ENCODE measurements at regions not wholly inside any gene's neighbourhood (a gene's known extent, or its start where the extent isn't known, plus 50 kb on each side); places are given as distances from the start of the nearest gene placed in this dataset.

DNA sequence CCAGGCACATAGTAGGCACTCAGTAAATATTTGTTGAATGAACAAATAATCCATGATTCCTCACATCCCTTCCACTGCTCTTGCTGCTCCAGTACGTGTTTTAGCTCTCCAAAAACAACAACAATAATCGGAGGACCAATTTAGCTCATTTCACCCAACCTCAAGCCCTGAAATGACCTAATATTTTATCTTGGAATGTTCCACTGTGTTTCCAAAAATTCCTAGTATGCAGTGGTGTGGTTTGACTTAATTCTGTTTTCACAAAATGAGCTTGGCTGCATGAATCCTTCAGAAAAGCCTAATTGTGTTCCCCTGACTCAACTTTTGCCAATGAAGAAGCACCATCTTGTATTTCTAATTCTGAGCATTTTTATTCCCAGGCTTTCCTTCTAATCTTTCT is 168.0 kb upstream of the PHACTR1 start:
- no peak overlapping the region for H3K56ac ChIP-seq (replicated peaks; ENCODE audit: insufficient read length, low read depth, low read length)
- no peaks in the 10 kb centered on the region for H3K27me3 ChIP-seq (replicated peaks in 1 of 4; ENCODE audit: control insufficient read depth in 3 of 4, extremely low read depth in 1 of 4, insufficient read depth in 3 of 4, low read length in 3 of 4)
- H3K9ac ChIP-seq (replicated peaks in 1 of 4; ENCODE audit: extremely low read depth in 1 of 4, low read depth in 3 of 4, low read length in 3 of 4), result no peak overlapping the region
- H4K5ac ChIP-seq (ENCODE audit: insufficient read length, low read depth, low read length), result no peak overlapping the region
- no peak overlapping the region for H2BK120ac ChIP-seq (replicated peaks; ENCODE audit: low read depth, low read length)
- no peak overlapping the region for H2BK20ac ChIP-seq (ENCODE audit: low read length)
- no peaks in the 10 kb centered on the region for H4K20me1 ChIP-seq (replicated peaks in 1 of 2; ENCODE audit: control insufficient read depth in 1 of 2, insufficient read depth in 2 of 2, low read length in 2 of 2)
- H3K4ac ChIP-seq (replicated peaks; ENCODE audit: insufficient read length, low read depth, low read length), result no peak overlapping the region
- H3K4me1 ChIP-seq (replicated peaks in 1 of 4; ENCODE audit: control insufficient read depth in 3 of 4, insufficient read depth in 4 of 4, low read length in 3 of 4), result no peaks in the 10 kb centered on the region
- ChIA-PET POLR2A (ENCODE audit: partially characterized antibody) (no interaction called here), CTCF (ENCODE audit: partially characterized antibody) (interaction anchor here (1.6 kb wide), 1 partner anchor 260 kb away, joined by 5 read pairs; no protein-coding TSS in a partner anchor)
- no peak for DNase-seq (ENCODE audit: low read depth in 1 of 2, low spot score in 2 of 2)
- H3K4me3 ChIP-seq (ENCODE audit: extremely low read depth in 1 of 4, insufficient read depth in 2 of 4, low read depth in 3 of 4, low read length in 4 of 4), result no peak overlapping the region
- no peak overlapping the region for H3K23ac ChIP-seq (ENCODE audit: insufficient read length)
- no peak overlapping the region for H3K4me2 ChIP-seq (ENCODE audit: insufficient read depth in 1 of 2, low read depth in 2 of 2, low read length in 2 of 2)
- H3K79me1 ChIP-seq (ENCODE audit: low read depth, low read length), result no peaks in the 10 kb centered on the region
- no peak overlapping the region for H2BK15ac ChIP-seq (ENCODE audit: low read length)
- no peak overlapping the region for H2BK12ac ChIP-seq (ENCODE audit: low read depth, low read length)
- H3K14ac ChIP-seq (ENCODE audit: insufficient read length), result no peak overlapping the region
- FAIRE-seq, result no peak
- H2AFZ ChIP-seq (ENCODE audit: low read length), result no peak overlapping the region
- H3K79me2 ChIP-seq (ENCODE audit: control insufficient read depth in 1 of 2, insufficient read depth in 2 of 2, low read length in 2 of 2), result no peaks in the 10 kb centered on the region
- H4K8ac ChIP-seq (ENCODE audit: extremely low read depth, insufficient read depth, low read length), result no peak overlapping the region
- H3K9me3 ChIP-seq (ENCODE audit: insufficient read depth in 2 of 2, low read depth in 1 of 2, low read length in 1 of 2), result peaks cover 4 to 18% of the 10 kb centered on the region in 2 experiments; a peak in 2 of 4 replicates
- no peak overlapping the region for H2BK5ac ChIP-seq (ENCODE audit: low read depth, low read length)
- H3K18ac ChIP-seq (ENCODE audit: extremely low read depth, low read length), result no peak overlapping the region
- 89% methylated on average over 2 of the region's 2 CpGs; no CpG with 5 or more reads in 1 of the 2 experiments for WGBS, 2 experiments (ENCODE audit: extremely low coverage in 1 of 2, insufficient coverage in 1 of 2, insufficient read length in 1 of 2, insufficient replicate concordance in 2 of 2, low coverage in 1 of 2, low lambda C conversion rate in 2 of 2, missing lambda C conversion rate in 1 of 2)
- H3K23me2 ChIP-seq (ENCODE audit: low read depth, low read length), result no peaks in the 10 kb centered on the region
- no peak overlapping the region for H4K91ac ChIP-seq (replicated peaks; ENCODE audit: insufficient read length, low read length)
- H2AK5ac ChIP-seq (ENCODE audit: low read depth, low read length), result no peak overlapping the region
- no peak overlapping the region for H3K27ac ChIP-seq (ENCODE audit: low read depth, low read length)
- H3K36me3 ChIP-seq (ENCODE audit: control insufficient read depth in 2 of 4, insufficient read depth in 4 of 4, low read length in 3 of 4), result no peaks in the 10 kb centered on the region
- TF ChIP-seq GTF2F1 (IDR thresholded peaks at IDR 0.05; ENCODE audit: borderline replicate concordance, low read depth, low read length) (no peak), SAP30 (IDR thresholded peaks at IDR 0.05; ENCODE audit: insufficient read depth, insufficient replicate concordance, low read length) (no peak), BCL11A (IDR thresholded peaks at IDR 0.05; ENCODE audit: low read depth in 2 of 2, low read length in 2 of 2) (no peak), SUZ12 (IDR thresholded peaks at IDR 0.05; ENCODE audit: low read length) (no peak), HDAC2 (IDR thresholded peaks at IDR 0.05; ENCODE audit: borderline replicate concordance in 1 of 2, low read depth in 2 of 2, low read length in 2 of 2) (no peak), NANOG (IDR thresholded peaks at IDR 0.05; ENCODE audit: insufficient read depth, low read depth, low read length, poor library complexity, severe bottlenecking) (no peak)
- TF ChIP-seq, protein P1, sequence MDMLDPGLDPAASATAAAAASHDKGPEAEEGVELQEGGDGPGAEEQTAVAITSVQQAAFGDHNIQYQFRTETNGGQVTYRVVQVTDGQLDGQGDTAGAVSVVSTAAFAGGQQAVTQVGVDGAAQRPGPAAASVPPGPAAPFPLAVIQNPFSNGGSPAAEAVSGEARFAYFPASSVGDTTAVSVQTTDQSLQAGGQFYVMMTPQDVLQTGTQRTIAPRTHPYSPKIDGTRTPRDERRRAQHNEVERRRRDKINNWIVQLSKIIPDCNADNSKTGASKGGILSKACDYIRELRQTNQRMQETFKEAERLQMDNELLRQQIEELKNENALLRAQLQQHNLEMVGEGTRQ (IDR thresholded peaks at IDR 0.05; ENCODE audit: low read length), result no peak
- TF ChIP-seq, protein P2, sequence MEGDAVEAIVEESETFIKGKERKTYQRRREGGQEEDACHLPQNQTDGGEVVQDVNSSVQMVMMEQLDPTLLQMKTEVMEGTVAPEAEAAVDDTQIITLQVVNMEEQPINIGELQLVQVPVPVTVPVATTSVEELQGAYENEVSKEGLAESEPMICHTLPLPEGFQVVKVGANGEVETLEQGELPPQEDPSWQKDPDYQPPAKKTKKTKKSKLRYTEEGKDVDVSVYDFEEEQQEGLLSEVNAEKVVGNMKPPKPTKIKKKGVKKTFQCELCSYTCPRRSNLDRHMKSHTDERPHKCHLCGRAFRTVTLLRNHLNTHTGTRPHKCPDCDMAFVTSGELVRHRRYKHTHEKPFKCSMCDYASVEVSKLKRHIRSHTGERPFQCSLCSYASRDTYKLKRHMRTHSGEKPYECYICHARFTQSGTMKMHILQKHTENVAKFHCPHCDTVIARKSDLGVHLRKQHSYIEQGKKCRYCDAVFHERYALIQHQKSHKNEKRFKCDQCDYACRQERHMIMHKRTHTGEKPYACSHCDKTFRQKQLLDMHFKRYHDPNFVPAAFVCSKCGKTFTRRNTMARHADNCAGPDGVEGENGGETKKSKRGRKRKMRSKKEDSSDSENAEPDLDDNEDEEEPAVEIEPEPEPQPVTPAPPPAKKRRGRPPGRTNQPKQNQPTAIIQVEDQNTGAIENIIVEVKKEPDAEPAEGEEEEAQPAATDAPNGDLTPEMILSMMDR (IDR thresholded peaks at IDR 0.05; ENCODE audit: control extremely low read depth in 1 of 3, insufficient read depth in 1 of 3, low read depth in 1 of 3, low read length in 3 of 3), result no peak
- TF ChIP-seq, protein P3, sequence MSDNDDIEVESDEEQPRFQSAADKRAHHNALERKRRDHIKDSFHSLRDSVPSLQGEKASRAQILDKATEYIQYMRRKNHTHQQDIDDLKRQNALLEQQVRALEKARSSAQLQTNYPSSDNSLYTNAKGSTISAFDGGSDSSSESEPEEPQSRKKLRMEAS (IDR thresholded peaks at IDR 0.05), result no peak

Data from H1 (cell line).